OCI-LY1 (cell line): ENCODE measurements at regions not wholly inside any gene's neighbourhood (a gene's known extent, or its start where the extent isn't known, plus 50 kb on each side); places are given as distances from the start of the nearest gene placed in this dataset.

Source experiments
- H2AFZ ChIP-seq: fragments of 200-600 bp; sonication (generic), shearing (Covaris generic); 2 replicates; pipeline ENCODE4 v1.6.0; 2014; ENCODE audit warnings: antibody characterized with exemption, mild to moderate bottlenecking, low read length
- H3F3A ChIP-seq: fragments of 200-600 bp; sonication (generic), shearing (Covaris generic); 2 replicates; pipeline ENCODE4 v1.6.0; 2014; ENCODE audit warnings: mild to moderate bottlenecking, antibody characterized with exemption, low read length, moderate library complexity; ENCODE audit not compliant: insufficient read depth
- H3K27ac ChIP-seq: fragments of 200-600 bp; sonication (generic); 2 replicates; pipeline ENCODE4 v1.5.1; 2014; ENCODE audit warnings: low read length, mixed run types, mild to moderate bottlenecking, low read depth; ENCODE audit not compliant: poor library complexity, severe bottlenecking
- H3K27me3 ChIP-seq: fragments of 200-600 bp; sonication (generic); 2 replicates; pipeline ENCODE4 v1.6.0; 2014; ENCODE audit warnings: antibody characterized with exemption, mild to moderate bottlenecking, low read length, moderate library complexity; ENCODE audit not compliant: insufficient read depth
- H3K36me3 ChIP-seq: fragments of 200-600 bp; sonication (generic); 2 replicates; pipeline ENCODE4 v1.6.1; 2014; ENCODE audit warnings: mild to moderate bottlenecking, antibody characterized with exemption, low read length, moderate library complexity, mixed read lengths; ENCODE audit not compliant: insufficient read depth
- H3K4me1 ChIP-seq: fragments of 200-600 bp; sonication (generic); 2 replicates; pipeline ENCODE4 v1.5.1; 2014; ENCODE audit warnings: mild to moderate bottlenecking, low read length, moderate library complexity; ENCODE audit not compliant: insufficient read depth, severe bottlenecking
- H3K4me2 ChIP-seq: fragments of 200-600 bp; sonication (generic), shearing (Covaris generic); 2 replicates; pipeline ENCODE4 v1.6.1; 2014; ENCODE audit warnings: low read length
- H3K4me3 ChIP-seq: fragments of 200-600 bp; sonication (generic); 2 replicates; pipeline ENCODE4 v1.5.1; 2014; ENCODE audit warnings: low read length, low read depth, mild to moderate bottlenecking, mixed read lengths; ENCODE audit not compliant: poor library complexity, severe bottlenecking
- H3K79me2 ChIP-seq: fragments of 200-600 bp; shearing (Covaris generic); 2 replicates; pipeline ENCODE4 v1.6.1; 2016; ENCODE audit warnings: mixed run types, low read length, mixed read lengths; ENCODE audit not compliant: insufficient read depth
- H3K9ac ChIP-seq: fragments of 200-600 bp; sonication (generic), shearing (Covaris generic); 2 replicates; pipeline ENCODE4 v1.6.1; 2014; ENCODE audit warnings: mild to moderate bottlenecking, low read length, mixed read lengths
- H3K9me2 ChIP-seq: fragments of 200-600 bp; sonication (generic), shearing (Covaris generic); 2 replicates; pipeline ENCODE4 v1.6.1; 2014; ENCODE audit warnings: low read depth, mild to moderate bottlenecking, low read length, mixed read lengths
- H3K9me3 ChIP-seq: fragments of 200-600 bp; shearing (Covaris generic); 2 replicates; pipeline ENCODE4 v1.6.1; 2014; ENCODE audit warnings: low read length, mixed read lengths
- H4K20me1 ChIP-seq: fragments of 200-600 bp; sonication (generic), shearing (Covaris generic); 2 replicates; pipeline ENCODE4 v1.6.0; 2016; ENCODE audit warnings: mild to moderate bottlenecking, low read length; ENCODE audit not compliant: insufficient read depth
- CTCF ChIP-seq: fragments of 200-600 bp; sonication (generic), shearing (Covaris generic); IDR thresholded peaks from 2 replicates; pipeline ENCODE4 v1.5.1; 2017; ENCODE audit warnings: mild to moderate bottlenecking, antibody characterized with exemption, low read length, moderate library complexity, mixed read lengths
- EZH2 ChIP-seq: fragments of 200-600 bp; sonication (generic), shearing (Covaris generic); IDR thresholded peaks from 2 replicates; pipeline ENCODE4 v1.8.0; 2017; ENCODE audit warnings: borderline replicate concordance, mixed run types, mild to moderate bottlenecking, antibody characterized with exemption, low read length, moderate library complexity, mixed read lengths

- no peak overlapping the region for H3K4me3 ChIP-seq
- no peak overlapping the region for H2AFZ ChIP-seq
- H4K20me1 ChIP-seq = no peaks in the 10 kb centered on the region
- H3K9me3 ChIP-seq = no peaks in the 10 kb centered on the region
- no peak overlapping the region for H3K9ac ChIP-seq
- no peak overlapping the region for H3K27ac ChIP-seq
- H3K36me3 ChIP-seq = no peaks in the 10 kb centered on the region
- H3K4me1 ChIP-seq = no peaks in the 10 kb centered on the region
- H3K9me2 ChIP-seq = no peaks in the 10 kb centered on the region
- H3K27me3 ChIP-seq = no peaks in the 10 kb centered on the region
- H3K79me2 ChIP-seq = no peaks in the 10 kb centered on the region
- H3F3A ChIP-seq = no peaks in the 10 kb centered on the region
- no peak overlapping the region for H3K4me2 ChIP-seq
- TF ChIP-seq CTCF (no peak), EZH2 (no peak)
Observed at GRCh38 chr6:128767150-128767549, 115.8 kb upstream of the LAMA2 start.

- Histone ChIP-seq H3K9me3 (no peaks in the 10 kb centered on the region), H2AFZ (no peak overlapping the region), H3K9ac (no peak overlapping the region), H4K20me1 (no peaks in the 10 kb centered on the region), H3F3A (no peaks in the 10 kb centered on the region), H3K36me3 (no peaks in the 10 kb centered on the region), H3K27ac (no peak overlapping the region), H3K4me2 (no peak overlapping the region), H3K27me3 (no peaks in the 10 kb centered on the region), H3K4me3 (no peak overlapping the region), H3K9me2 (no peaks in the 10 kb centered on the region), H3K79me2 (no peaks in the 10 kb centered on the region), H3K4me1 (no peaks in the 10 kb centered on the region)
- TF ChIP-seq EZH2 (no peak), CTCF (no peak)
Observed at GRCh38 chr6:128763599-128764300, 119.2 kb upstream of the LAMA2 start.

- no peaks in the 10 kb centered on the region for H3K4me1 ChIP-seq
- no peak for TF ChIP-seq EZH2
- TF ChIP-seq CTCF = no peak
- H3F3A ChIP-seq = no peaks in the 10 kb centered on the region
- no peaks in the 10 kb centered on the region for H3K9me2 ChIP-seq
- no peaks in the 10 kb centered on the region for H3K9me3 ChIP-seq
- H3K36me3 ChIP-seq = no peaks in the 10 kb centered on the region
- no peaks in the 10 kb centered on the region for H3K27me3 ChIP-seq
- H3K9ac ChIP-seq = no peak overlapping the region
- H4K20me1 ChIP-seq = no peaks in the 10 kb centered on the region
- H3K4me2 ChIP-seq = no peak overlapping the region
- no peaks in the 10 kb centered on the region for H3K79me2 ChIP-seq
- H3K4me3 ChIP-seq = no peak overlapping the region
- no peak overlapping the region for H3K27ac ChIP-seq
- H2AFZ ChIP-seq = no peak overlapping the region
Observed at GRCh38 chr6:128759901-128760300, 123.0 kb upstream of the LAMA2 start.
